SIG-M5 treated with dmso at 0.1 percent for 504 hours (cell line): ENCODE measurements at regions not wholly inside any gene's neighbourhood (a gene's known extent, or its start where the extent isn't known, plus 50 kb on each side); places are given as distances from the start of the nearest gene placed in this dataset.
"Not testable (repeated sequence)": the region's sequence is repeated elsewhere in the genome, so short reads cannot be mapped to it uniquely, and the experiment has no call there.

ENCODE experiments used
- DNase-seq: peaks from one replicate; lab custom pipeline; 2025; ENCODE audit not compliant: unreplicated experiment; lab: John Stamatoyannopoulos, UW

DNA sequence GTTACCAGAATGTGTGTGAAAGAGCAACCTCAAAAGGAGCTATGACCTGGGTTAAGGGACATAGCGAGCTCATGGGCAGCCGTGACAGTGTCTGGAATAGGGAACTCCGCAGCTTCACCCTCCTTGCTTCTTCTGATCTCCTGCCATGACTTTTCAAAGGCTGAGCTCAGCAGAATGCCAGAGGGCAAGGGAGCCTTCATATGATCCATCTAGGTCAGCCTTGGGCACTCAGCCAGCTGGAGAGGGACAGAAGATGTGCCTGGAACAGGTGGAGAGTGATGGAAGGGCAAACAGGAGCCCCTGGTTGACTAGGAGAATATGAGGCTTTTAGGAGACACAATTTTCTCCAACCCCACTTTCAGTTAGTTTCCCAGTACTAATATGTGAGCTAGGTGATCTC is 352.8 kb upstream of the FRG2C start:
- not testable (repeated sequence) for DNase-seq

DNA sequence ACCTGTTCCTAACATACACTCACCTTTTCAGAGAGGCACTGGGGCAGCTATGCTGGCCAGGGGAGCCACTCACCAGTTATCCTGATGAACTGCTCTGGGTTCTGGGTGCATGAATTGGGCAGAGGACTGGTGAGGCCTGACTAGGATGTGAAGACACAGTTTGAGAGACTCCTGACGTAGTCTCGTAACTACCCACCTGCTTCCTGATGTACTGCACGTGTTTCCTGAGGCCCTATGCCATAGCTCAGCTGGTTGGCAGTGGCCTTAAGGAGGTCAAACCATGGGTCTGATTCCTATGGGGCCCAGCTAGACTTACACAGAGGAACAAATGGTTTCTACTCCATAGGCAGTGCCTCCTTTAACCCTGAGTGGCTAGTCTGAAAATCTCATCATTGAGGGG is 351.7 kb upstream of the FRG2C start:
- not testable (repeated sequence) for DNase-seq

DNA sequence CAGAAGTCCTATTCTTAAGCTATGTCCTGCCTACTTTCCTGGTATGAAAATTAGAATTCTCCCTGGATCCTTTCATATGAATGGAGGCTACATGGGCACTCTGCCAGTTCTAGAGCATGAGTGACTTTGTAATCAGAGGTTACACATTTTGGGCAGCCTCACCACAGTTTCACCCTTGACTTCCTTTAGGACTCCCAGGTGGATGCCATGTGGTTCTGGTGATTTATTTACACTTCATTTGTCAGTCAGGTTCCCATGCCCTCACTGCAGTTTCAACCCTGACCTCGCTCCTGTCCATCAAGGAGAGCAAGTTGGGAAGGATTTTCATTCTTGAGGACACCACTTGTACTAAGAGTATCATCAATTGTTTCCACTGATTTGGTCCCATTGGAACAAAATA is 344.4 kb upstream of the FRG2C start:
- DNase-seq, result not testable (repeated sequence)

DNA sequence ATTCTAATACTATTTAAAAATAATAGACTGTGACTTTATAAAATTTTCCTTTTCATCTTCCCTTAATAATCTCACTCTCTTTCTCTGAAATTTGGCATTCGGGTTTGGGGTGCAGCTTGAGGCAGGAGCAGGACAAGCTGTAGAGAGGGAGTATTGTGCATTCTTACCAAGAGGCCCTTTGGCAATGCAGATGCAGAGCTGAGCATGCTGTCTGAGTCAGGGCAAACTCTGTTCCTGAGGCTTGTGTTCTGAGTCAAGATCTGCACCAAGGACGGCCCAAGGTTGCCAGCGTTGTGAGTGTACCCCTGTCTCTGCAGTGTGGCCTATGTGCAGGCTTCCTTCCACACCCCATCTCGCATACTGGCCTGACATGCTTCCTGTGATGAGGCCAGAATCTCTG is 343.8 kb upstream of the FRG2C start:
- DNase-seq, result no peak

DNA sequence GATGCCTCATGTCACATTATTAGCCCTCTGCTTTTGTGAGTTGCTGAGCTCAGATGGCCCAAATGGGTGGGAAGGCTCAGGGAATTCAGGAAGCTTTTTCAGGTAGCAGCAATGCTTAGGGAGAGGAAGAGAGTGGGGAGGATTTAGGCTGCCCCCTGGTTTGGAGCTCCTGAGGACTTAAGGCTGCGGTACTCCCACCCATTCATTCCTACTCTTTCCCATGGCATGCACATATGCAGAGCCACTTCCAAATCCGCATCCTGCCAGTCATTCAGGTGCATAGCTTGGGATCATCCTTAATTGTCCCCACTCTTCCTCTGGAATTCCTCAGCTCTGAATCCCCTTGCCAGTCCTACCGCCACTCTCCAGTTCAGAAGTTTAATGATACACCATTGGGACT is 343.1 kb upstream of the FRG2C start:
- DNase-seq, result no peak

DNA sequence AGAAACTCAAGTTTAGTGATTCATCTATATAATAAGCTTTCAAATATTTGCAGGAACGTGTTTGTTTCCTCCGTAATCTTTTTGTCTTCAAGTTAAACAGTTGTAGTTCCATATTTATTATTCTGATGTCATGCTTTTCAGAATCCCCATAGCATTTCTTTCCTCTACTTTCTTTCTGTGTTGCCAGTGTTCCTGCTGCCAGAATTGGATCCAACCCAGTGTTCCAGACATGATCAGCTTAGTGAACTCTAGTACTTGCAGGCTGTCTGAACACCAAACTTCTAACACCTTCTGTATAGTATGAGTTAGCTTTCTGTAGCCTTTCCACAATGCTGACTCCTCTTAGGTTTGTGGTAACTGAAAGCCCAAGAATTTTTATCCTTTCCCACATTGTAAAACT is 340.2 kb upstream of the FRG2C start:
- not testable (repeated sequence) for DNase-seq

DNA sequence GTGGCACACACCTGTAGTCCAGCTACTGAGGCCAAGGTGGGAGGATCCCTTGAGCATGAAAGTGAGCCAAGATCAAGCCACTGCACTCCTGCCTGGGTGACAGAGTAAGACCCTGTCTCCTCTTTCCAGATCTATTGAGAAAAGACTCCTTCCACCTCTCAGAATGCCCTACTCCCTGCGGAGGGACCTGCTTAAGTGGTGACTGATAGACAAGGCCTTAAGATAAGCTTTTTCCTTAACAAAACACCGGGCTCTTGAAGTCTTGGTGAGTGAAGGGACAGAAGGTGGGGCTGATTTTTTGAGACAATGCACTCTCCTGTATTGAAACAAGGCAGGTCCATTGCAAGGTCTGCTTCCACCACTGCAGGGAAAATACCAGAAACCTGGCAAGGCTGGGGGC is 338.4 kb upstream of the FRG2C start:
- no peak for DNase-seq

DNA sequence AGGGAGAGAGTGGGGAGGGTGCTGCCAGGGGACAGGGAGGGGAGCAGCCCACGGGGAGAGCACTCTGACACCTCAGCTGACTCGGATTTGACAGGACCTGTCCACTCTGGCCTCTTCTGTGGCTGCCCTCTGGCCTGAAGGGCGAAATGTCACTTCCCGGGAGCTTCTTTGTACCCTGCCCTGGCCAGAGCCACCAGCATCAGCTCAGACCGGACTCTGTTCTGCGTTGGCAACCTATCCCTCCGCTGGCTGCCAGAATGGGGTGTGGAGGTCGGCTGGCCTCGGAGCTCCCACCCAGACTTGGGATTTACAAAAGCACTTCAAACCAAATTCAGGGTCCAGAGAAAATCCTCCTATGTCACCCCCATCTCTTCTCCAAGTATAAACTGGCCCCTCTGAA is 336.7 kb upstream of the FRG2C start:
- DNase-seq, result no peak

DNA sequence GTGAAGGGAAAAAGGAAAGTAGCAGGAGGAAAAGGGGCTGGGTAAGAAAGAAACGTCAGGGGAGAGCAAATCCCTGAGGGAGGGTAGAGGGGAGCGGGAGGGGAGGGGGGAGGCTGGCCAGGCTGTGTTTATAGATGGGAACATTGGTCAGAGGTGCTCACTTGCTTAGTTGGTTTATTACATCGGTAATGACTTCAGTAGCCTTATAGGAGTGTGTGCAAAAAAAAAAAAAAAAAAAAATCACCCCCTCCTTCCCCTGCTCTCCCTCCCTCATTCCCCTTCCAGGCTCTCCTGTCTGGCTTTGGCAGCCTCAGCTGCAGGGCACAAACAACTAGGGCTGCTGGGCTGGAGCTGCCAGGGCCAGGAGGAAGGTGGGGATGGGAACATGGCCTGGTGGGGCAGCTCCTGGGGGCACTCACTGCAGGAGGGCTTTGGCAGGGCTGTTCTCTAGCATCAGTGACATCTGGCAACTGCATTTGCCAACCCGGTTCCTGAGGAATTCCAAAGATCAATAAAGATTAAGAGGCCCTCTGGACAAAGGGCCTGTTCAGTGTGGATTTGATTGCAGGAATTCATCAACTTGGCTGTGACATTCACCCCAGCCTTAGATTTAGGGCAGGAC is 334.5 kb upstream of the FRG2C start:
- DNase-seq, result no peak

DNA sequence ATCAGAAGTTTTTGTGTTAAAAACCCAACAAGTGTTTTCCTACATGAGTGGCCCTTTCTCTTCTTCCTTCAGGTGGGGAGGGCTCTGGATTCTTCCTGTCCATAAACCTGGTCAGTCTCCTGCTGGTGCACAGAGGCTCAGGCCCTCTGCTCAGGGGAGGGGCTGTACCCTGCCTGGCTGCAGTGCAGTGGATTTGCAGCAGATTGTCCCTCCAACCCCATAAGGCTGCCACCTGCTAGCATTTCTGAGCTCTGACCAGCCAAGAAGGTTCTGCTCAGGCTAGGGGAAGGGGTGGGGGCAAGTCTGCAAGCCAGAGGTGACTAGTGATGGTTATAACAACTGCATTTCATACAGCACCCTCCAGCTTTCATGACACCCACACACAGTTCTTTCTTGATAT is 333.7 kb upstream of the FRG2C start:
- not testable (repeated sequence) for DNase-seq

DNA sequence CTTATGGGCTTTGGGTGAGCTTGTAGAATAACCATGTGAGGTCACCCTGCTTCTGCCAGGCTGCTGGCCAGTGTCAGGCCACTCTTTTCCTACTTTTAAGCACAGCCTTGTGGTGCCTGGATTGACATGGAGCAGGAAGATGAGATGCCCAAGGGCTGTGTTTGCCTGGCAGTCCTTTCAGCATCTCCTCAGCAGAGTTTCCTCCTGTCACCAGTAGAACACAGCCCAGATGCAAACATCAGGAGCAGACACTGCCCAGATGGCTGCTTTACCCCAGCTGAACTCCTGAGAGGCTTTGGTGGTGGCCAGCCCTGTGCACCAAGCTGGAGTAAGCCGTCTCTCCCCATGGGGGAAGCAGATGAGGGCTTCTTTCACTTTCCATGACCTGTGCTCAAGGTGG is 332.0 kb upstream of the FRG2C start:
- not testable (repeated sequence) for DNase-seq

DNA sequence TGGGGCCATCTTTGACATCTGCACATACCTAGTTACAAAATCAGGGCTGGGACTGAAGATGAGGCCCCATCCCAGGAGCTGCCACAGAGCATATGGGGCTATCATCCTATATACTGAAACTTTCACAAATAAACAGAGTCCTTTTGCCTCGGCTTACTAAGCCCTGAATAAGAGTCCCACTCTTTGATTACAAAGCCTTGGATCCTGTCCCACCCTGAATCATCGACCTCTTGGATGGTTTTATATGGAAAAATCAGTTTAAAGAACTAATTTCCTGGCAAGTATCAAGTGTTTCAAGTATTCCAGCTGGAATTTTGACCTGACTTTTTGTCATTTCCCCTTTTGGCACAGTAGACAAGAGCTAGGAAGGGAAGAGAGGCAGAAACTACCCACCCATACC is 331.3 kb upstream of the FRG2C start:
- no peak for DNase-seq

DNA sequence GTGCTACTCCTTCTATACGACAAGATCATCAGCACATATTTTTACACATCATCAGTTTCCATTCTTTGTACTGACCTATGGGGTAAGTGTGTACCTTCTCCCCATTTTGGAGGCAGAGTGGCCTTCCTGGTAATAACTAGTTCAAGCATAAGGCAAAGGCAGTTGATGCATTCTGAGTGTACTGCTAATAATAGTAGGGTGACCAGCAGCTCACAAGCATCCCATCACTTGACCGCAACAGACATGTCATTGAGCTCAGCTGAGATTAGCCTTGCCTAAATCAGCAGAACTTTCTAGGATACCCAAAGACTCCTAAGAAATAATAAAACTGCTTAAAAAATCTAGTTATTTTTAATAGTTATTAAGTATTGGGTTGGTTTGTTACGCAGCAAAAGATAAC is 329.8 kb upstream of the FRG2C start:
- no peak for DNase-seq

DNA sequence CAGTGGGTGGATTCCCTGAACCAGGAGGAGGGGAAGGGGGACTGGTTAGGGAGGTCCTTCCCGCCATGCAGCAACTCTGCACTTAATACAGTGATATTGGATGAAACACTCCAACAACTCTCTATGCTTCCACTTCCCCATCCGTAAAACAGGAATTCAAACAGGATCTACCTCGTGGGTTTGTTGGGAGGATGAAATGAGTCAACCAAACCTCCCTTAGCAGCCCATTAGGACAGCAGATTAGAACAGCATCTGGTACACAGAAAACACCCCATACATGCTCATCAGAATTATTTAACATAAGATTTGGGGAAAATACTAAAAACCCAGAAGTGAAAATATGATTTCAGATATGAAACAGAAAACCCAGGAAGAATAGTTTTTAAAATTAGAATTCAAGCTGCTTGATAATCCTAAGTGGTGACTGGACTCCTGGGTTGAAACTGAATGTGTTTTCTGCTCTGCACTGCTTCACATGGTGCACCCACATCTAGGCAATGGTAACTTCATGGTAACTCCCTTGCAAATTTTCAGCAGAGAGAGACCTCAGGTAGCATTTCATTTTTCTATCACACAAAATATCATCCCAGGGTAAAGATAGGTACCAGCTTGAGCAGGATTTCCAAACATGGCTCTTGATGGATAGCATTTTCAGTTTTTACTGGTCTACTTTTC is 326.8 kb upstream of the FRG2C start:
- DNase-seq, result no peak

DNA sequence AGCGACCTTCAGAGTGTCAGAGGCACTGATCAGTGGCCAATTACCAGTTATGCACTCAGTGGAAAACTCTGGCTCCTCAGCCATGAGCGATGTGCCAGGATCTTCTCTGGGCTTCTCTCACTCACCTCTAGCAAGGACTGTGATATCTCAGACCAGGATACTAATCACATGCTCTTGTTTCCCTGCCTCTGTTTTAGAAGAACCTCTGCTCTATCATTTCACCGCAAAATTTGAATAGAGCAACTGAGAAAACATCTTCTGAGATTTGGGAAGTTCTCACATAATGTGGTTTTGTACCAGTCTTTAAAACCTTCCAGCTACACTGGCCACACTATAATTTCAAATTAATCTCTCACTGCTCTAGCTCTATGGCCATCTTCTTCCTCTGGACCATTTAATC is 325.8 kb upstream of the FRG2C start:
- DNase-seq, result no peak

DNA sequence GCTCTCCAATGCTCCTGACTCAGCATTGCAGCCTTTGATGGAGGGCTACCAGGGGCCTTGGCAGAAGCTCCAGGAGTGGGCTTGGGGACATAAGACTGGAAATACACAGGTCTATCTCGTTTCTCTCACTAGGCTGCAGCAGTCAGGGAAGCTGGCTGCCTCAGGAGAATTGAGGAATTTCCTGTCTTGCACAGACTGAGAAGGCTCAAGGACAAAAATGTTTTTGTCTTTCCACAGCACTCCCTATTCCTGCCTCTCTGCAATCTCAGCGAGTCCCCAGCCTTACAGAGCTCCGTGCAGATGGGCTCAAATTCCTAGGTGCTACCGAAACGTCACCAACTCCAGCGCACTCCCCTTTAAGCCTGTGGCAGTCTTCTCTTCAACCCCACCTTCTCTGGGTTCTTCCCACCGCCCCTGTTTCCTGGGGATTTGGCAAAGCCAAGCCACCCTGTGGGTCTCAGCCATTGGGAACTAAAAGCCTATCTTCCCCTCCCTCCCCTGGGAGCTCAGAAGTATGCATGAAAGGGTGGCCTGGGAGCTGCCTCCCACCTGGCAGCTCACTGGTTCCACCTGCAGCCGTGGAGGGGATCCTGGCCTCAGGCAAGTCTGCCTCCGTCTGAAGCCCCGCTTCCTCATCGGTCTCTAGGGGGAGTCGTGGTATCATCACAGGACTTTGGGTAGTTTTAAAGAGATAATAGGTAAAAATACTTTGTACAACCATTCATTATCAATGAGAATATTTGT is 322.6 kb upstream of the FRG2C start:
- DNase-seq, result no peak

DNA sequence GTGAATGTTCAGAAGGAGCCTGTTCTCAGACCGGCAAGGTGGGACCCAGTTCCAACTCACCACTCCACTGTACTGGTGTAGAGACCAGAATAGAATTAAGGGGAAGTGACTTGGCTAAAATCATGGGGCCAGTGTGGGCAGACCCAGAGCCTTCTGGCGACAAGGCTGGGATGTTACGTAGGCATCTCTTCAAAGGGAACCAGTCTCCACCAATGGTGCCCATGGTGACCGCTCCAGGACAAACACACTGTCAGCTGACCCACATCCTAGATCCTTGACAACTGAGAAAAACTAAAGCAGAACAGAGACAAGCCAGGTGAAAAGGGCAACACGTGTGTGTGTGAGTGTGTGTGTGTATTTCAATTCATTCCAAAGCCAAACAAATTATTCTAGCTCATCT is 321.7 kb upstream of the FRG2C start:
- DNase-seq, result no peak

DNA sequence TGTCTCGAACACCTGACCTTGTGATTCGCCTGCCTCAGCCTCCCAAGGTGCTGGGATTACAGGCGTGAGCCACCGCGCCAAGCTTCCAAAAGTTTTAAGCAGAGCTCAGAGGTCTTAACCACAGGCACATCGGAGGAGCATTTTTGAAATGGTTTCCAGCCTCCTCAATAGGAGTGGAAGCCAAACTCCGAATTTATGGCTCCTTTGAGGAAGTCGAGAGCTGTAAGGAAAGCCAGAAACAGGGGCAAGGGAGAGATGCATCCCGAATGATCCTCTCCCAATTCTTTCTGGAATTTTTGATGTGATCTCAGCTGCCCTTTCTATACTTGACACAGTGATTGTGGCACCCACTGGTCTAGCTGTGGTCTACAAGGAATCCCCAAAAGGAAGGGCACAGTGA is 313.6 kb upstream of the FRG2C start:
- not testable (repeated sequence) for DNase-seq

DNA sequence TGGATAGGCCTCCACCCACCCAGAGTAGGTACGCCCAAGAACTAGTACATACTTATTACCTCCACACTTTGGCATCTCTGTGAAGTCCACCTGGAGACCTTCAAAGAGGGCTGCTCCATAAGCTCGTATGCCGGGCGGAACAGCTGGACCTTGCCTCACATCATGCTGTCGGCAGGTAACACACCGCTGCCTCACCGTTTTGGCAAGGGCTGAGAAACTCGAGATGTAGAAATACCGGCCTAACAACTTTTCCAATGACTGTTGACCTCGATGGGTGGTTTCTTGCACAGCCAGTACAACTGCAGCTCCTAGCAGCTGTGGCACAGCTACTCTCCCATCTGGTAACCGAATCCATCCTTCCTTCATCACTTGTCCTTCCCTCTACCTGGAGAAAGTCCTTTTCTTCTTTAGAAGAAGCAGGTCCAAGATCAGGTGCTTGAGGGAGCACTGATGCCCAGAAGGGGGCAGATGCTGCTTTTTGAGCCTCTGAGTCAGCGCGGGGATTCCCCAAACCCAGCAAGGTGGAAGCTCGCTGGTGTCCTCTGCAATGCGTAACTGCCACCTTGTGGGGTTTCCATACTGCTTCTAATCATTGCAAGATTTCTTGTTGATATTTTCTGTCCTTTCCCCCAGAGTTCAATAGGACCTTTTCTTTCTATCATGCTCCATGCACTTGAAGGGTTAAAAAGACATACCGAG is 301.9 kb upstream of the FRG2C start:
- DNase-seq, result peak; percentile 4

DNA sequence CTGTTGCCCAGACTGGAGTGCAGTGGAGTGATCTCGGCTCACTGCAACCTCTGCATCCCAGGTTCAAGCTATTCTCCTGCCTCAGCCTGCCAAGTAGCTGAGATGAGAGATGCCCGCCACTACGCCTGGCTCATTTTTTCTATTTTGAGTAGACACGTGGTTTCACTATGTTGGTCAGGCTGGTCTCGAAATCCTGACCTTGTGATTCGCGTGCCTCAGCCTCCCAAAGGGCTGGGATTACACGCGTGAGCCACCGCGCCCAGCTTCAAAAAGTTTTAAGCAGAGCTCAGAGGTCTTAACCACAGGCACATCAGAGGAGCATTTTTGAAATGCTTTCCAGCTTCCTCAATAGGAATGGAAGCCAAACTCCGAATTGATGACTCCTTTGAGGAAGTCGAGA is 291.2 kb upstream of the FRG2C start:
- DNase-seq, result not testable (repeated sequence)

DNA sequence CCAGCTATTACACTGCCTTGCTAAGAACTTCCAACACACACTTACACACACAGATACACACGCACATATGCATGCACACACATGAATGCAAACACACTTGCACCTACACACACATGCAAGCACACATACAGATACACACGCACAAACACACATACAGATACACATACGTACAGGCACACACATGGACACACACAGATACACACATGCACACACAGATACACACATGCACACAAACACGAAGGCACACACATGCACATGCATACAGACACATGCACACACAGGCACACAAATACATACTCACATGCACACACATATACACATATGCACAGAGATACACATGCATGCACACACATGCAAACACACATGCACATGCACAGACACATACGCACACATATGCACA is 284.3 kb upstream of the FRG2C start:
- not testable (repeated sequence) for DNase-seq

DNA sequence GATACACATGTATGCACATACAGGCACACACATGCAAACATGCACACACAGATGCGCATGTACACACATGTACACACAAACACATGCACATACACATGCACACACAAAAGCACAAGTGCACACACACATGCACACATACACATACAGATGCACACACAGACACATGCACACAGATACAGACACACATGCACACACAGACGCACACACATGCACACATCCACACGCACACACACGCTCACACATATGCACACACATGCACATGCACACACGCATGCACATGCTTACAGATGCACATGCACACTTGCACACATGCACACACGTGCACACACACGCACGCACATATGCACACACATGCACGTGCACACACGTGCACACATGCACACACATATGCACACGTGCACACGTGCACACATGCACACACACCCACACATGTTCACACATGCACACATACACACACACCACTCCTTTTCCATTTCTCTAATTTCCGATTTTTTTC is 283.8 kb upstream of the FRG2C start:
- no peak for DNase-seq
